Brain microvascular endothelial cell (primary cell): ENCODE measurements at regions not wholly inside any gene's neighbourhood (a gene's known extent, or its start where the extent isn't known, plus 50 kb on each side); places are given as distances from the start of the nearest gene placed in this dataset.

Experiments used
- DNase-seq: peaks from one replicate; pipeline ENCODE4 v3.0.0-alpha.2; 2020
- H3K27ac ChIP-seq: fragments of 250-450 bp; sonication (Bioruptor Pico); 2 replicates; pipeline ENCODE4 v1.5.1; 2020; ENCODE audit warnings: mild to moderate bottlenecking, moderate library complexity
- H3K27me3 ChIP-seq: fragments of 250-450 bp; sonication (Bioruptor Pico); replicated peaks from 2 replicates; pipeline ENCODE4 v1.5.1; 2020; ENCODE audit warnings: mild to moderate bottlenecking
- H3K36me3 ChIP-seq: fragments of 250-450 bp; sonication (Bioruptor Pico); replicated peaks from 2 replicates; pipeline ENCODE4 v1.5.1; 2020; ENCODE audit warnings: mild to moderate bottlenecking
- H3K4me3 ChIP-seq: 2 replicates; pipeline ENCODE4 v1.5.1; 2011; ENCODE audit warnings: low read depth, mild to moderate bottlenecking, control low read depth, low read length, moderate library complexity
- CTCF ChIP-seq: IDR thresholded peaks from 2 replicates; pipeline ENCODE4 v1.5.1; 2011; ENCODE audit warnings: low read depth, mild to moderate bottlenecking, moderate library complexity, low read length, control low read depth, inconsistent platforms; ENCODE audit errors: missing control alignments
- in situ Hi-C: cut with HindIII; loops from 2 replicates; pipeline ENCODE4 v1.10.0; 2017; ENCODE audit warnings: low sequenced_read_pairs, low pct_ligation_motif_present

DNA sequence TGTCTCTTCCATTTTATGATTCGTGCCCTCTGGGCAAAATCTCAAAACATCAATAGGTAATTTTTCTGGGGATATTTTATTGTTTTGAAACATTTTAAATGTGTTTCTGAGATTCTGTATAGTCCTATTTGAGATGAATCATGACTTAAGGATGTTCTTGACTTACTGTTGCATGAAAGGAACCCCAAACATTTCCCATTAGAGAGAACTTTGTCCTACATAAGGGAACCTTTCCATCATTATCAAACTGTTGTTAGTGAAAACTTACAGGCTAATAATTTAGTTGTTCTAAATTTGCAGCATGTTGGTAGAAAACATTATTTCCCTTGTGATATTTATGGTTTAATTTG is 523.3 kb downstream of the PPARGC1A start:
- Histone ChIP-seq H3K27ac (no peak overlapping the region), H3K27me3 (no peaks in the 10 kb centered on the region), H3K36me3 (no peaks in the 10 kb centered on the region), H3K4me3 (no peak overlapping the region)
- no peak for DNase-seq
- in situ Hi-C loops = no loop called here
- TF ChIP-seq CTCF = no peak

DNA sequence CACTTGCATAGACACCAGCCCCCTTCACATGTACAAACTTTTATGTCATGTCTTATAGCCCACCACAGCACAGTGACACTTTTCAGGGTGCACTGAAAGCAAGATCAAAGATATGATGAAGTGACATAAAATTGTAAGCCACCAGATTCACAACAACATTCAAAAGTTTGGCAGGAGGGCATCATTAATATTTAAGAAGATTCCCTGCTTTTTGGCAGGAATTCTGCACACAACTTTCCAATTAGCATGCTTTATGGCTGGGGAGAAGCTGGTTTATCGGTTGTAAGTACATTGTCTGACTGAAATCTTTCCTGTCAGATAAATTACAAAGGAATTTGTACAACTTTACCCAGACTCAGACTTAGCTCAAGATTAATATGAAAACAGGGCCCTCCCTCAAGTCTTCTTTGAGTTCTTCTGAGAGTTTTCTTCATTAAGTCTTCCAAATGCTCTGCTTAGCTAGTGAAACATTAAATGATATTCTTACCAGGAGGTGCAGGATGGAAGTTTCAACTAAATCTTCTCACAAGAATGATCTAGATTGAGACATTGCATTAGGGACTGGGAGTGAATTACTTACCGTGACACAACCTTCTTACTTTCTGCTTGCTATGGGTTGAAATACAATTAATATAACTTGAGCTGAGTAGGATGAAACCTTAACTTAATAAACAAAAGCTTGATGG is 523.8 kb downstream of the PPARGC1A start:
- in situ Hi-C loops = no loop called here
- DNase-seq = no peak
- Histone ChIP-seq H3K36me3 (no peaks in the 10 kb centered on the region), H3K27ac (no peak overlapping the region), H3K27me3 (no peaks in the 10 kb centered on the region), H3K4me3 (no peak overlapping the region)
- no peak for TF ChIP-seq CTCF

DNA sequence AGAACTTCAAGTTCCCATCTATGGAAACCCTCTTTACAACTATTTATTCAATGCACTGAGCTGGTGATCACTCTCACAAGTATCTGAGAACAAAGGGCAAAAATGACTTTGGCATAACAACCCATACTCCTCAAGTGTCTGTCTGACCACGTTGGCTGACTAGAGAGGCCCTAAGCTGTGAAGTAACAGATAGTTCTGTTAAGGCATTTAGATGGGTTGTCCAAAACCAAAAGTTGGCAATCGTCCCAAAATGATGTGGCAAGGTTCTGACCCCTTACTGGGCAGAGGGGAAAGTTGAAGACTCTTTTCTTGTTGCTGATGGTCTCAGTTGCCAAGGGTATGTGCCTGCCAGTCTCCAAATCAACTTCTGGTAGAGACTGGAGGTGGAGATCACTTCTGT is 524.8 kb downstream of the PPARGC1A start:
- no peaks in the 10 kb centered on the region for H3K36me3 ChIP-seq
- no peak for DNase-seq
- H3K4me3 ChIP-seq = no peak overlapping the region
- H3K27ac ChIP-seq = no peak overlapping the region
- in situ Hi-C loops = no loop called here
- H3K27me3 ChIP-seq = no peaks in the 10 kb centered on the region
- no peak for TF ChIP-seq CTCF

DNA sequence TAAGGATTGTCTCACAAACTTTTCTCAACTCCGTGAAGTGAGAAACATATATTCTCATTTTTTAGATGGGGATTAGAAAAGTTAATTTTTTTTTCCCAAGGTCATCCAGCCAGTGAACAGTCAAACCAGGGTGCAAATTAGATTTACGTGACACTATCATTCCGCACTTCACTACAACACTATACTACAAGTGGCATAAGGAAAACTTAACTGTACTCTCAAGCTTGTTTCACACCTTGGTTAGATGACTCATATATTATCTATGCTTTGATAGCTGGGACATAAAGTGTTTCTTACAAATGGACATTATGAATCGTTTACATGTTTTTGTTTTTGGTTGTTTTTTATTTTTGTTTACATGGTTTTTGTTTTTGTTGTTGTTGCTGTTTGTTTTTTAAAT is 525.7 kb downstream of the PPARGC1A start:
- DNase-seq = no peak
- H3K36me3 ChIP-seq = no peaks in the 10 kb centered on the region
- TF ChIP-seq CTCF = no peak
- no peak overlapping the region for H3K4me3 ChIP-seq
- H3K27ac ChIP-seq = no peak overlapping the region
- no peaks in the 10 kb centered on the region for H3K27me3 ChIP-seq
- in situ Hi-C loops = no loop called here

DNA sequence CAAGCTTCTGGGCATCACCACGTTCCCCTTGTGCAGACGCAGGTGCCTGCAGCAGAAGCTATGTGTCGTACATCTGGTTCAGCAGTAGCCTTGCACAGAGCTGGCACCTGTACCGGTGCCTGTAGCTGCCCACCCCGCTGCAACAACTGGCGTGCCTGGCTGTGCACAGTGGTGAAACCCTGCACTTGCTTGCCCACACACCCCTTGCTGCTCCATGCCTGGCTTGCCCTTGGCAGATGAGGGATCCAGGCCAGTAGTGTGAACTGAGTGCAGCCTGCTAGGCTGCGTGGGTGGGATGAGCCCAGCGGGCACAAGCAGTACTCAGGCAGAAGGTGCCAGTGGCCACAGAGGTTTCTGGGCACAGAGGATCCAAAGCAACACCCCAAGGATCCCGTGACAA is 528.4 kb downstream of the PPARGC1A start:
- Histone ChIP-seq H3K36me3 (no peaks in the 10 kb centered on the region), H3K27me3 (no peaks in the 10 kb centered on the region), H3K4me3 (no peak overlapping the region), H3K27ac (no peak overlapping the region)
- DNase-seq = no peak
- no peak for TF ChIP-seq CTCF
- in situ Hi-C loops = no loop called here

GRCh38 chr4:23360718-23361117 is 529.1 kb downstream of the PPARGC1A start:
- TF ChIP-seq CTCF = no peak
- DNase-seq = no peak
- H3K4me3 ChIP-seq = no peak overlapping the region
- H3K27me3 ChIP-seq = no peaks in the 10 kb centered on the region
- no peaks in the 10 kb centered on the region for H3K36me3 ChIP-seq
- in situ Hi-C loops = no loop called here
- no peak overlapping the region for H3K27ac ChIP-seq
